Colonic mucosa (tissue), 4 donors: ENCODE measurements at regions not wholly inside any gene's neighbourhood (a gene's known extent, or its start where the extent isn't known, plus 50 kb on each side); places are given as distances from the start of the nearest gene placed in this dataset.
"Not testable (repeated sequence)": the region's sequence is repeated elsewhere in the genome, so short reads cannot be mapped to it uniquely, and the experiment has no call there.

Experiments
- DNase-seq: peaks from one replicate; pipeline ENCODE4 v3.0.0-alpha.2; 2020
- H3K27ac ChIP-seq: fragments of 200-600 bp; one replicate; pipeline ENCODE4 v1.8.0; 2021
- H3K27me3 ChIP-seq: fragments of 200-600 bp; one replicate; pipeline ENCODE4 v1.8.0; 2021
- H3K36me3 ChIP-seq: fragments of 200-600 bp; one replicate; pipeline ENCODE4 v1.8.0; 2021
- H3K4me1 ChIP-seq: fragments of 200-600 bp; one replicate; pipeline ENCODE4 v1.8.0; 2021; ENCODE audit warnings: mild to moderate bottlenecking
- H3K4me3 ChIP-seq: fragments of 200-600 bp; one replicate; pipeline ENCODE4 v1.8.0; 2021
- H3K9ac ChIP-seq, 2 donors: one replicate each; pipeline ENCODE4 v1.7.0; 2013; ENCODE audit warnings: control low read depth in 2 of 2, low read depth in 2 of 2, low read length in 2 of 2
- H3K9me3 ChIP-seq: fragments of 200-600 bp; one replicate; pipeline ENCODE4 v1.8.0; 2021
- CTCF ChIP-seq: fragments of 200-600 bp; IDR thresholded peaks from one replicate; pipeline ENCODE4 v1.8.0; 2022; ENCODE audit warnings: antibody characterized with exemption, mild to moderate bottlenecking
- intact Hi-C: fragments of 100-400 bp; cut with DNase I; formaldehyde crosslinking; loops from one replicate; pipeline ENCODE4 v1.14.1; 2022
- donor health status: healthy.
- donor health status: DM: no; HTN: no; CAD: no.
- donor health status: DM: no; HTN: no; CAD: no.

- no peak overlapping the region for H3K27ac ChIP-seq
- no peaks in the 10 kb centered on the region for H3K27me3 ChIP-seq
- no peak for TF ChIP-seq CTCF
- H3K9me3 ChIP-seq = no peaks in the 10 kb centered on the region
- H3K4me1 ChIP-seq = no peaks in the 10 kb centered on the region
- no peak for DNase-seq
- intact Hi-C loops = no loop called here
- no peak overlapping the region for H3K4me3 ChIP-seq
- no peak overlapping the region for H3K9ac ChIP-seq
- no peaks in the 10 kb centered on the region for H3K36me3 ChIP-seq
Observed at GRCh38 chrX:78573630-78574029, 85.5 kb downstream of the RTL3 start.

- no peak overlapping the region for H3K4me3 ChIP-seq
- no peaks in the 10 kb centered on the region for H3K27me3 ChIP-seq
- intact Hi-C loops = no loop called here
- H3K36me3 ChIP-seq = no peaks in the 10 kb centered on the region
- DNase-seq = no peak
- H3K4me1 ChIP-seq = no peaks in the 10 kb centered on the region
- no peak overlapping the region for H3K9ac ChIP-seq
- H3K27ac ChIP-seq = no peak overlapping the region
- TF ChIP-seq CTCF = no peak
- H3K9me3 ChIP-seq = no peaks in the 10 kb centered on the region
Observed at GRCh38 chrX:78571849-78572248, 87.3 kb downstream of the RTL3 start.

GRCh38 chrX:78555401-78555980 lies 103.6 kb downstream of the RTL3 start:
- no peak overlapping the region for H3K9ac ChIP-seq

GRCh38 chrX:78552628-78553027 lies 106.5 kb downstream of the RTL3 start:
- not testable (repeated sequence) for H3K4me3 ChIP-seq, H3K9ac ChIP-seq, DNase-seq, H3K27me3 ChIP-seq, H3K36me3 ChIP-seq, H3K9me3 ChIP-seq, H3K4me1 ChIP-seq, H3K27ac ChIP-seq
- intact Hi-C loops = loop anchor here (10.0 kb wide), 2 partner anchors 342 to 532 kb away; no protein-coding TSS in a partner anchor

More at GRCh38 chrX:78555401-78555980, 103.6 kb downstream of the RTL3 start:
- Histone ChIP-seq H3K4me3 (no peak overlapping the region), H3K27ac (no peak overlapping the region), H3K36me3 (no peaks in the 10 kb centered on the region), H3K4me1 (no peaks in the 10 kb centered on the region), H3K27me3 (no peaks in the 10 kb centered on the region), H3K9me3 (no peaks in the 10 kb centered on the region)
- DNase-seq = no peak
- intact Hi-C loops = loop anchor here (10.0 kb wide), 2 partner anchors 339 to 529 kb away; no protein-coding TSS in a partner anchor
- no peak for TF ChIP-seq CTCF

- DNase-seq = no peak
- H3K36me3 ChIP-seq = no peaks in the 10 kb centered on the region
Observed at GRCh38 chrX:78548012-78548411, 111.1 kb downstream of the RTL3 start.

More at GRCh38 chrX:78548012-78548411, 111.1 kb downstream of the RTL3 start:
- Histone ChIP-seq H3K27me3 (no peaks in the 10 kb centered on the region), H3K4me1 (no peaks in the 10 kb centered on the region), H3K9me3 (no peaks in the 10 kb centered on the region), H3K4me3 (no peak overlapping the region), H3K9ac (no peak overlapping the region), H3K27ac (no peak overlapping the region)
- no peak for TF ChIP-seq CTCF
- intact Hi-C loops = no loop called here
